GM21528 (cell line): ENCODE measurements at regions not wholly inside any gene's neighbourhood (a gene's known extent, or its start where the extent isn't known, plus 50 kb on each side); places are given as distances from the start of the nearest gene placed in this dataset.

Source experiments
- ATAC-seq: cut with Tn5 transposase; IDR thresholded peaks from one replicate; pipeline ENCODE4 v1.9.1; 2021; ENCODE audit warnings: mild to moderate bottlenecking, moderate library complexity; ENCODE audit not compliant: unreplicated experiment, low FRiP score

GRCh38 chr10:125355657-125356056 lies 195.3 kb upstream of the CTBP2 start:
- ATAC-seq = no peak

GRCh38 chr10:125350519-125350918 lies 190.2 kb upstream of the CTBP2 start:
- no peak for ATAC-seq

- no peak for ATAC-seq
These were observed 188.2 kb upstream of the CTBP2 start for GRCh38 chr10:125348536-125348935.

- peak; percentile 76 for ATAC-seq
These were observed 184.3 kb upstream of the CTBP2 start for GRCh38 chr10:125344573-125345171.

- ATAC-seq = no peak
These were observed 183.6 kb upstream of the CTBP2 start for GRCh38 chr10:125343983-125344382.

- ATAC-seq = no peak
These were observed 183.0 kb upstream of the CTBP2 start for GRCh38 chr10:125343118-125343925.

GRCh38 chr10:125341611-125342010 lies 181.2 kb upstream of the CTBP2 start:
- ATAC-seq = no peak

GRCh38 chr10:125340903-125341302 lies 180.5 kb upstream of the CTBP2 start:
- no peak for ATAC-seq

- ATAC-seq = no peak
These were observed 177.1 kb upstream of the CTBP2 start for GRCh38 chr10:125337510-125337909.

- ATAC-seq = no peak
These were observed 174.2 kb upstream of the CTBP2 start for GRCh38 chr10:125334545-125334944.

- ATAC-seq = no peak
These were observed 173.4 kb upstream of the CTBP2 start for GRCh38 chr10:125333769-125334168.

GRCh38 chr10:125333209-125333591 lies 172.8 kb upstream of the CTBP2 start:
- ATAC-seq = no peak

GRCh38 chr10:125332548-125333208 lies 172.3 kb upstream of the CTBP2 start:
- ATAC-seq = no peak

- ATAC-seq = no peak
These were observed 170.7 kb upstream of the CTBP2 start for GRCh38 chr10:125331056-125331455.

GRCh38 chr10:125329056-125329455 lies 168.7 kb upstream of the CTBP2 start:
- ATAC-seq = no peak

GRCh38 chr10:125325326-125325725 lies 165.0 kb upstream of the CTBP2 start:
- ATAC-seq = no peak

GRCh38 chr10:125316436-125316835 lies 156.1 kb upstream of the CTBP2 start:
- no peak for ATAC-seq

GRCh38 chr10:125300937-125301336 lies 140.6 kb upstream of the CTBP2 start:
- no peak for ATAC-seq

GRCh38 chr10:125299461-125299860 lies 139.1 kb upstream of the CTBP2 start:
- no peak for ATAC-seq

- no peak for ATAC-seq
These were observed 136.2 kb upstream of the CTBP2 start for GRCh38 chr10:125296598-125296997.

- no peak for ATAC-seq
These were observed 133.7 kb upstream of the CTBP2 start for GRCh38 chr10:125294109-125294508.

GRCh38 chr10:125291836-125292235 lies 131.5 kb upstream of the CTBP2 start:
- ATAC-seq = no peak
